Gastroesophageal sphincter (tissue), 4 donors: ENCODE measurements at regions not wholly inside any gene's neighbourhood (a gene's known extent, or its start where the extent isn't known, plus 50 kb on each side); places are given as distances from the start of the nearest gene placed in this dataset.

Experiments used
- ATAC-seq: fragments of 150-250 bp; one replicate; pipeline ENCODE4 v1.9.1; 2016; ENCODE audit warnings: mild to moderate bottlenecking, moderate library complexity
- H3K27ac ChIP-seq, 4 donors: fragments of 200-600 bp; sonication (generic) in 3 of 4; 1 replicate in 3 of 4; 2 replicates in 1 of 4; pipeline ENCODE4 v1.5.1; 2016 to 2019
- H3K27me3 ChIP-seq: fragments of 200-600 bp; sonication (generic); one replicate; pipeline ENCODE4 v1.5.1; 2019
- H3K36me3 ChIP-seq, 2 donors: fragments of 200-600 bp; sonication (generic); one replicate each; pipeline ENCODE4 v1.5.1; 2019; ENCODE audit warnings: control low read depth in 1 of 2
- H3K4me1 ChIP-seq, 3 donors: fragments of 200-600 bp; sonication (generic); 1 replicate in 2 of 3; 2 replicates in 1 of 3; pipeline ENCODE4 v1.5.1; 2016 to 2019; ENCODE audit warnings: control low read depth in 2 of 3
- H3K4me3 ChIP-seq, 2 donors: fragments of 200-600 bp; sonication (generic); one replicate each; pipeline ENCODE4 v1.5.1; 2019; ENCODE audit warnings: mild to moderate bottlenecking in 1 of 2, moderate library complexity in 1 of 2
- H3K9me3 ChIP-seq, 3 donors: fragments of 200-600 bp; sonication (generic); one replicate each; pipeline ENCODE4 v1.5.1; 2017 to 2019; ENCODE audit warnings: control low read depth in 2 of 3
- CTCF ChIP-seq, 4 experiments: fragments of 200-600 bp in 2 of 4; fragments of 450-650 bp in 2 of 4; sonication (generic) in 1 of 4; IDR thresholded peaks; one replicate each; pipeline ENCODE4 v1.5.1; 2017 to 2019; ENCODE audit warnings: antibody characterized with exemption in 4 of 4, mild to moderate bottlenecking in 2 of 4, moderate library complexity in 2 of 4
- EP300 ChIP-seq: sonication (generic); formaldehyde crosslinking; IDR thresholded peaks from one replicate; pipeline ENCODE4 v1.6.1; 2017; ENCODE audit warnings: antibody characterized with exemption, mild to moderate bottlenecking
- POLR2A ChIP-seq, 2 donors: fragments of 450-650 bp; IDR thresholded peaks; one replicate each; pipeline ENCODE4 v1.6.1; 2017; ENCODE audit warnings: antibody characterized with exemption in 2 of 2, mild to moderate bottlenecking in 2 of 2, moderate library complexity in 1 of 2
- POLR2AphosphoS5 ChIP-seq: sonication (generic); formaldehyde crosslinking; IDR thresholded peaks from one replicate; pipeline ENCODE4 v1.6.1; 2017; ENCODE audit warnings: antibody characterized with exemption
- WGBS, 2 donors: methylation state at CpG; one replicate each; pipeline ENCODE4 v1.1.5; 2018; ENCODE audit warnings: low coverage in 1 of 2; 5-methylcytosine and 5-hydroxymethylcytosine counted together

GRCh38 chr15:35209838-35210237 lies 124.7 kb upstream of the NANOGP8 start:
- no peaks in the 10 kb centered on the region for H3K9me3 ChIP-seq
- WGBS, 2 donors = 60% methylated on average over 1 of the region's 1 CpG
- no peak for TF ChIP-seq EP300
- no peak for TF ChIP-seq POLR2A (IDR thresholded peaks at IDR 0.05)
- TF ChIP-seq CTCF (IDR thresholded peaks at IDR 0.05) = no peak
- no peak for TF ChIP-seq POLR2AphosphoS5
- H3K36me3 ChIP-seq = no peaks in the 10 kb centered on the region
- no peaks in the 10 kb centered on the region for H3K27me3 ChIP-seq
- no peak overlapping the region for H3K4me3 ChIP-seq
- no peaks in the 10 kb centered on the region for H3K4me1 ChIP-seq
- no peak for ATAC-seq
- no peak overlapping the region for H3K27ac ChIP-seq

- 78 to 82% methylated on average over 2 to 3 of the region's 3 CpGs for WGBS, 2 donors
- Histone ChIP-seq H3K4me1 (no peaks in the 10 kb centered on the region), H3K27me3 (no peaks in the 10 kb centered on the region), H3K4me3 (no peak overlapping the region), H3K9me3 (no peaks in the 10 kb centered on the region), H3K27ac (no peak overlapping the region), H3K36me3 (no peaks in the 10 kb centered on the region)
- TF ChIP-seq EP300 = no peak
- TF ChIP-seq POLR2A (IDR thresholded peaks at IDR 0.05) = no peak
- no peak for TF ChIP-seq CTCF (IDR thresholded peaks at IDR 0.05)
- ATAC-seq = no peak
Measured at GRCh38 chr15:35208353-35208752, 123.3 kb upstream of the NANOGP8 start.

- TF ChIP-seq POLR2A (IDR thresholded peaks at IDR 0.05) (no peak), CTCF (IDR thresholded peaks at IDR 0.05) (no peak), POLR2AphosphoS5 (no peak), EP300 (no peak)
- Histone ChIP-seq H3K9me3 (no peaks in the 10 kb centered on the region), H3K4me3 (no peak overlapping the region), H3K27me3 (no peaks in the 10 kb centered on the region), H3K4me1 (no peaks in the 10 kb centered on the region), H3K36me3 (no peaks in the 10 kb centered on the region), H3K27ac (no peak overlapping the region)
- 83 to 98% methylated on average over 2 of the region's 2 CpGs for WGBS, 2 donors
- no peak for ATAC-seq
Measured at GRCh38 chr15:35206060-35206675, 121.1 kb upstream of the NANOGP8 start.

- Histone ChIP-seq H3K4me3 (no peak overlapping the region), H3K27me3 (no peaks in the 10 kb centered on the region), H3K4me1 (peaks cover 0 to 7% (median 0%) of the 10 kb centered on the region in 3 donors), H3K27ac (no peak overlapping the region), H3K36me3 (no peaks in the 10 kb centered on the region), H3K9me3 (no peaks in the 10 kb centered on the region)
- 100% methylated on average over 1 of the region's 1 CpG for WGBS, 2 donors
- no peak for TF ChIP-seq CTCF (IDR thresholded peaks at IDR 0.05)
- TF ChIP-seq POLR2AphosphoS5 = no peak
- TF ChIP-seq POLR2A (IDR thresholded peaks at IDR 0.05) = no peak
- TF ChIP-seq EP300 = no peak
- ATAC-seq = no peak
Measured at GRCh38 chr15:35198197-35198596, 113.1 kb upstream of the NANOGP8 start.

- H3K36me3 ChIP-seq = no peaks in the 10 kb centered on the region
- 38 to 87% methylated on average over 1 of the region's 1 CpG for WGBS, 2 donors
- no peak overlapping the region for H3K4me3 ChIP-seq
- H3K27me3 ChIP-seq = no peaks in the 10 kb centered on the region
- TF ChIP-seq EP300 (no peak), POLR2AphosphoS5 (no peak), CTCF (IDR thresholded peaks at IDR 0.05) (no peak), POLR2A (IDR thresholded peaks at IDR 0.05) (no peak)
- no peaks in the 10 kb centered on the region for H3K9me3 ChIP-seq
- peaks cover 0 to 7% (median 0%) of the 10 kb centered on the region in 3 donors for H3K4me1 ChIP-seq
- no peak overlapping the region for H3K27ac ChIP-seq
- ATAC-seq = no peak
Measured at GRCh38 chr15:35197754-35198153, 112.7 kb upstream of the NANOGP8 start.
